ENCODE measurements at regions not wholly inside any gene's neighbourhood (a gene's known extent, or its start where the extent isn't known, plus 50 kb on each side); places are given as distances from the start of the nearest gene placed in this dataset.
A peak's percentile ranks its signal among the peaks of the same experiment; 100 is the strongest.

DNA sequence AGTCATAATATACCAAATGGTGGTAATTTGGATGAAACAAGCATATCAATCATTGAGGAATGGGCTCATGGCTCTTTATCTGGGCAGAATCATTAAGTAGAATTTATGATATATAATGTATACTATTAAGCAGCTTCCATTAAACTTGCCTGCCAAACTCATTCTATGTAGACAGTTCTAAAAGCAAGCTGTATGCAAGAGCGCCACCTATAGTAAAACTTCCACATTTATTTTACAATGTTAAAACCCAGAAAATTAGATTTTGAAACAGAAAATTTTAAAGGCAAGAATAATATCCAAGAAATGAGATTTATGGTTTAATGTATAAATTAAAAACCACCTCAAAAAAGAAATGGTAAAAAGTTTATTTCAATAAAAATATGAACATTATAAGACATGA, 161.5 kb downstream of the MZT1 start:
- no peak for TF ChIP-seq POLR2AphosphoS5 (IDR thresholded peaks at IDR 0.05)
- TF ChIP-seq POLR2A (IDR thresholded peaks at IDR 0.05) = no peak
- TF ChIP-seq, protein P1, sequence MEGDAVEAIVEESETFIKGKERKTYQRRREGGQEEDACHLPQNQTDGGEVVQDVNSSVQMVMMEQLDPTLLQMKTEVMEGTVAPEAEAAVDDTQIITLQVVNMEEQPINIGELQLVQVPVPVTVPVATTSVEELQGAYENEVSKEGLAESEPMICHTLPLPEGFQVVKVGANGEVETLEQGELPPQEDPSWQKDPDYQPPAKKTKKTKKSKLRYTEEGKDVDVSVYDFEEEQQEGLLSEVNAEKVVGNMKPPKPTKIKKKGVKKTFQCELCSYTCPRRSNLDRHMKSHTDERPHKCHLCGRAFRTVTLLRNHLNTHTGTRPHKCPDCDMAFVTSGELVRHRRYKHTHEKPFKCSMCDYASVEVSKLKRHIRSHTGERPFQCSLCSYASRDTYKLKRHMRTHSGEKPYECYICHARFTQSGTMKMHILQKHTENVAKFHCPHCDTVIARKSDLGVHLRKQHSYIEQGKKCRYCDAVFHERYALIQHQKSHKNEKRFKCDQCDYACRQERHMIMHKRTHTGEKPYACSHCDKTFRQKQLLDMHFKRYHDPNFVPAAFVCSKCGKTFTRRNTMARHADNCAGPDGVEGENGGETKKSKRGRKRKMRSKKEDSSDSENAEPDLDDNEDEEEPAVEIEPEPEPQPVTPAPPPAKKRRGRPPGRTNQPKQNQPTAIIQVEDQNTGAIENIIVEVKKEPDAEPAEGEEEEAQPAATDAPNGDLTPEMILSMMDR (IDR thresholded peaks at IDR 0.05) = peak in 2 of 4 experiments; percentile 31 to 52
- no peak for TF ChIP-seq EP300 (IDR thresholded peaks at IDR 0.05)

All from sigmoid colon (tissue), 4 donors.